BE2C (cell line): ENCODE measurements at regions not wholly inside any gene's neighbourhood (a gene's known extent, or its start where the extent isn't known, plus 50 kb on each side); places are given as distances from the start of the nearest gene placed in this dataset.

Experiments
- DNase-seq: peaks from one replicate; pipeline ENCODE4 v3.0.0-alpha.2; 2020
- H3K27me3 ChIP-seq: fragments of 250-450 bp; sonication (Bioruptor Pico); 2 replicates; pipeline ENCODE4 v1.5.1; 2020; ENCODE audit warnings: mild to moderate bottlenecking
- H3K36me3 ChIP-seq: fragments of 250-450 bp; sonication (Bioruptor Pico); 2 replicates; pipeline ENCODE4 v1.5.1; 2020; ENCODE audit warnings: mild to moderate bottlenecking
- H3K4me1 ChIP-seq: fragments of 250-450 bp; sonication (Bioruptor Pico); 2 replicates; pipeline ENCODE4 v1.5.1; 2020
- H3K4me3 ChIP-seq: 2 replicates; pipeline ENCODE4 v1.5.1; 2011; ENCODE audit warnings: low read depth, low read length
- H3K9me3 ChIP-seq: fragments of 250-450 bp; sonication (Bioruptor Pico); 2 replicates; pipeline ENCODE4 v1.5.1; 2020
- TF ChIP-seq, protein P1 (sequence below): IDR thresholded peaks from 2 replicates; pipeline ENCODE4 v1.5.1; 2012; ENCODE audit warnings: mild to moderate bottlenecking, low read depth, low read length

DNA sequence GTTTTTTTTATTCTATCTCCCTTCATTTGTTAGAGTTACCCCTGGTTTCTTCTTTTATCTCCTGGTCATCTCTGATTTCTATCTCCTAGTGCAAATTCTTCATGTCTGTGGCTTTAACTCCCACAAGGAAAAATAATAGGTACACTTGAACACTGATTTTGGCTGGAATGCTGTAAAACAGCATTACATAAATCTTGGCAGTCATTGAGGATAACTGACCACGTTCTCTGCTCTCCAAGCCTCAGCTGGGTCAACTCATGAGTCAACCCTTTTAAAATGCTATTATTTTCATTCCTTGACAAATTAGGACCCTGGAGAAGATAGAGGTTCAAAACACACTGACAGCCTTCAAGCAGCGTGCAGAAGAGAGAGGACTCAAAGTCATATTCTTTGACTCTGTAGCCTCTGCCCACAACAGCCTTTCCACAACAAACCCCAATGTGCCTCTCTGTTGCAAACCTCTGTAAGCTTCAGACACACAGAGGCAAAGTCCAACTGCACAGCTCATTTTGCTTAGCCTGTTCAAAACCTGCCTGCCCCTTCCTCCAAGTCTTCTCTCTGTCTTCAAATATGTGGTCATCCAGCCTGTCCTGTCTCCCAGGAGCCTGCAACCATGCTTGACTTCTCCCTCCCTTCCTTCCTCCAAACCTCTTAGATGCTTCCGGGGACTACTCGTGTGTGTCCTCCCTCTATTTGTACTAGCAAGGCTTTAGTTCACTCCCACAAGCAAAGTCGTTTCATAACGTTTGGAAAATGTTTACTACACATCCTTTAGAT is 398.4 kb downstream of the MED10 start:
- no peak for DNase-seq
- Histone ChIP-seq H3K9me3 (no peaks in the 10 kb centered on the region), H3K4me1 (peaks cover 10% of the 10 kb centered on the region), H3K4me3 (no peak overlapping the region), H3K27me3 (no peaks in the 10 kb centered on the region), H3K36me3 (no peaks in the 10 kb centered on the region)
- TF ChIP-seq, protein P1, sequence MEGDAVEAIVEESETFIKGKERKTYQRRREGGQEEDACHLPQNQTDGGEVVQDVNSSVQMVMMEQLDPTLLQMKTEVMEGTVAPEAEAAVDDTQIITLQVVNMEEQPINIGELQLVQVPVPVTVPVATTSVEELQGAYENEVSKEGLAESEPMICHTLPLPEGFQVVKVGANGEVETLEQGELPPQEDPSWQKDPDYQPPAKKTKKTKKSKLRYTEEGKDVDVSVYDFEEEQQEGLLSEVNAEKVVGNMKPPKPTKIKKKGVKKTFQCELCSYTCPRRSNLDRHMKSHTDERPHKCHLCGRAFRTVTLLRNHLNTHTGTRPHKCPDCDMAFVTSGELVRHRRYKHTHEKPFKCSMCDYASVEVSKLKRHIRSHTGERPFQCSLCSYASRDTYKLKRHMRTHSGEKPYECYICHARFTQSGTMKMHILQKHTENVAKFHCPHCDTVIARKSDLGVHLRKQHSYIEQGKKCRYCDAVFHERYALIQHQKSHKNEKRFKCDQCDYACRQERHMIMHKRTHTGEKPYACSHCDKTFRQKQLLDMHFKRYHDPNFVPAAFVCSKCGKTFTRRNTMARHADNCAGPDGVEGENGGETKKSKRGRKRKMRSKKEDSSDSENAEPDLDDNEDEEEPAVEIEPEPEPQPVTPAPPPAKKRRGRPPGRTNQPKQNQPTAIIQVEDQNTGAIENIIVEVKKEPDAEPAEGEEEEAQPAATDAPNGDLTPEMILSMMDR: no peak

DNA sequence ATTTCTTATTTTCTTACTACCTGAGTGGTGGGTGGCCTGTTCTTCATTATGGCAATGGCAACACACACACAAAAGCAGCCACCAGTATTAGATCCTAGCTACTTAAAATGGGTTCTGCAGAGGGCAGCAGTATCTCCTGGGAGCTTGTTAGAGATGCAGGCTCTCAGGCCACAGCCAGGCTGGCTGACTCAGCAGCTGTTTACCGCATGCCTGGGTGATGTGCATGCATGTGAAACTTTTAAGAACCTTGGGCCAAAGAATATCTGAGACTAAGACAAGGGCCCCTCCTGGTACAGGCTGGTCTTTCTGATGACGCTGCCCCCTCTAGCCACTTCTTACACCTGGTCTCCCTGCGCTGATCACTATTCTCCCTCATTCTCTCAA is 399.0 kb downstream of the MED10 start:
- Histone ChIP-seq H3K4me1 (peaks cover 10% of the 10 kb centered on the region), H3K4me3 (no peak overlapping the region), H3K9me3 (no peaks in the 10 kb centered on the region), H3K36me3 (no peaks in the 10 kb centered on the region), H3K27me3 (no peaks in the 10 kb centered on the region)
- DNase-seq: peak; percentile 51
- TF ChIP-seq, protein P1: 0 out of 2 replicates have a peak, but pooled peaks have one; percentile 1

DNA sequence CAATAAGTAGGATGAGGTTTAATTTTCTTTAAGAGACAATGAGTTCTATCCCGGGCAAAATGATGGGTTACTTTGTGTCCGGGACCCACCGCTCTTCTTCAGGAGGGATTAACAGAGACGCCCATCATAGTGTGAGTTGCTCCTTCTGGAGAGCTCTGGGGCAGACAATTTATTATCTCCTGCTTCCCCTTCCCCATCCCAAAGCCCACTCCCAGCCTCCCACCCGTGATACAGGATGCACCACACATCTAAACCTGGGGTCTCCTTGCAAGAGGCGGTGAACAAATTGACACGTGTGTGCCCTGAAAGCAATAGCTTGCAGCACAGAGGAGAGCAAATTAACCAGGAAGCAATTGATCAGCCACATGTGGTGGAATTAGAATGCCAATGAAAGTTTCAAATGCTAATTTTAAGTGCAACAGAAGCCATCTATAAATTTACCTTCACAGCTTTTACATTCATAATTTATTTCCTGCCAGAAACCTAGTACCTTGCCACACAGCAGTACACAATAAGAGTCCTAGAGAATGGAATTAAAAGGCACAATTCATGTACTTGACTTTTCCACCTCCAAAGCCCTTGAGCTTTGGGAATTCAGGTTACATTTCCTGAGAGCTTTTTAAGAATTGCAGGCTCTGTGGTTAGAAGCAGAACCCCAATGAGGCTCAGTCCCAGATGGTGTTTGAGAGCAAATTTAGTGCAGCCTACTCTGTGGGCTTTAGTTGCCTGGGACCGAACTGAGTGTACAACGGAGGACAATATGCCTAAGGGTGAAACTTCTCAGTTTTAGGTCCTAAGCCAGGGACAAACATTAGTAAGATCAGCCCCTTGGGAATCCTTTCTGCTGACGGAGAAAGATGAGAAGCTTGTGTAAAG is 399.6 kb downstream of the MED10 start:
- Histone ChIP-seq H3K9me3 (no peaks in the 10 kb centered on the region), H3K36me3 (no peaks in the 10 kb centered on the region), H3K4me3 (no peak overlapping the region), H3K4me1 (peaks cover 10% of the 10 kb centered on the region), H3K27me3 (no peaks in the 10 kb centered on the region)
- DNase-seq: no peak
- TF ChIP-seq, protein P1: no peak

DNA sequence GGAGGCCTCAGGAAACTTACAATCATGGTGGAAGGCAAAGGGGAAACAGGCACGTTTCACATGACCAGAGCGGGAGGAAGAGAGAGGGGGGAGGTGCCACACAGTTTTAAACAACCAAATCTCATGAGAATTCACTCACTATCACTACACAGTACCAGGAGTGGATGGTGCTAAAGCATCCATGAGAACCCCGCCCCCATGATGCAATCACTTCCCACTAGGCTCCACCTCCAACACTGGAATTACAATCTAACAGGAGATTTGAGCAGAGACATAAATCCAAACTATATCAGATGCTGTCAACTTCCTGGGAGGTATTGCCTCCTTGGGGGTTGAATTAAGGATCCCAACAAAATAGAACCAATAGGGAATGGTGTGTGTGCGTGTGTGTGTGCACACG is 407.1 kb downstream of the MED10 start:
- no peaks in the 10 kb centered on the region; the same call in 1 of the 2 replicates for H3K4me1 ChIP-seq
- DNase-seq: no peak
- H3K4me3 ChIP-seq: no peak overlapping the region
- TF ChIP-seq, protein P1: no peak
- no peaks in the 10 kb centered on the region for H3K9me3 ChIP-seq
- no peaks in the 10 kb centered on the region for H3K27me3 ChIP-seq
- no peaks in the 10 kb centered on the region for H3K36me3 ChIP-seq

DNA sequence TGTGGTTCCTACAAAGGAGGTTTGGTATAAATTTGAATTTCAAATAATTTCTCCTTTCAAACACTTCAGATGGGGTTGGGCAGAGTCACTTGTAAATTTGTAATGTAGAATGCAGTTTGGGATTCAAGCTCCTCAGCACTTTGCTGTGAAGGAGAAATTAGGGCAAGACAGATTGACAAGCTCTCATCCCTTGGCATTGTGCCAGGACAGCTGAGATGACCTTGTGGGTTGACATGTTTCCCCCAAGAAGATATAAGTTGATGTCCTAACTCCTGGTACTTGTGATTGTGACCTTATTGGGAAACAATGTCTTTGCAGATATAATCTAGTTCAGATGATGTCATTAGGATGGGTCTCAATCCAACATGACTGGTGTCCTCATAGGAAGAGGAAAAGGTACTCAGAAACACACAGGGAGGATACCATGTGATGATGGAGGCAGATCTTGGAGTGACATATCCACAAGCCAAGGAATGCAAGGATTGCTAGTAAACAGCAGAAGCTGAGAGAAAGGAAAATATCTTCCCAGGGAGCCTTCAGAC is 408.3 kb downstream of the MED10 start:
- no peaks in the 10 kb centered on the region; the same call in 1 of the 2 replicates for H3K4me1 ChIP-seq
- no peaks in the 10 kb centered on the region for H3K27me3 ChIP-seq
- no peak overlapping the region for H3K4me3 ChIP-seq
- TF ChIP-seq, protein P1: no peak
- H3K36me3 ChIP-seq: no peaks in the 10 kb centered on the region
- H3K9me3 ChIP-seq: no peaks in the 10 kb centered on the region
- peak; percentile 23 for DNase-seq

DNA sequence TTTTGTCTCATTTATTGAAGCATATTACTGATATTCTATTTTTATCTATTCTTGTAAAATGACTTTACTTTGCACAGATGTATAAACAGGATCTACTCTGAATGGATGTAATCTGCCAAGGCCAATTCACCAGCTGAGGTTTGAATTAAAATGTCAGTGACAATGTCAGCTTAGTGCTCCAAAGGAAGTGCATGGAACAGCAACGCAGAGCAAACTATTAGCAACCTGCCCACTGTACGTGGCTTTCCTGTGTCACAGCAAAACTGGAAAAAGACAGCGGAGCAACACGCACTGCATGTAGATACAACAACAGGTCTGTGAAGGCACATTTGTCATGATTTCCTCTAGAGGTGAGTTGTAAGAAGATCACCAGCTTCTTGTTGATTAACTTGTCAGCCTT is 409.4 kb downstream of the MED10 start:
- DNase-seq: no peak
- TF ChIP-seq, protein P1: no peak
- H3K4me3 ChIP-seq: no peak overlapping the region
- H3K27me3 ChIP-seq: no peaks in the 10 kb centered on the region
- no peaks in the 10 kb centered on the region for H3K9me3 ChIP-seq
- no peaks in the 10 kb centered on the region for H3K36me3 ChIP-seq
- H3K4me1 ChIP-seq: no peaks in the 10 kb centered on the region; the same call in 1 of the 2 replicates
